Naive thymus-derived CD8-positive, alpha-beta T cell (primary cell): ENCODE measurements at regions not wholly inside any gene's neighbourhood (a gene's known extent, or its start where the extent isn't known, plus 50 kb on each side); places are given as distances from the start of the nearest gene placed in this dataset.
"Not testable (repeated sequence)": the region's sequence is repeated elsewhere in the genome, so short reads cannot be mapped to it uniquely, and the experiment has no call there.

Source experiments
- ATAC-seq, 2 donors: fragments of 150-1000 bp; cut with Tn5 transposase in 1 of 2; sonication (Bioruptor Pico), chemical (Tn5 transposase) in 1 of 2; 1 replicate in 1 of 2; 2 replicates in 1 of 2; pipeline ENCODE4 v1.10.0; 2021; ENCODE audit warnings: mild to moderate bottlenecking in 2 of 2, moderate library complexity in 2 of 2
- POLR2A ChIA-PET: fragments of 350-600 bp; sonication (Branson Sonifier 250); formaldehyde crosslinking; loops from one replicate; lab custom pipeline; 2021; ENCODE audit warnings: antibody characterized with exemption; lab: Charles Lee
- DNase-seq, 10 donors: peaks; one replicate each; pipeline versions ENCODE4 v3.0.0 to v3.0.0-alpha.2; 2020 to 2022
- H3K27ac Mint-ChIP-seq, 10 donors: one replicate each; pipeline ENCODE4 v1.8.0; 2020 to 2022; ENCODE audit warnings: mild to moderate bottlenecking in 10 of 10, mixed read lengths in 10 of 10, moderate library complexity in 4 of 10, inconsistent platforms in 1 of 10
- H3K27me3 Mint-ChIP-seq, 5 donors: one replicate each; pipeline ENCODE4 v1.8.0; 2021 to 2022; ENCODE audit warnings: mixed read lengths in 5 of 5
- H3K36me3 Mint-ChIP-seq, 3 donors: one replicate each; pipeline ENCODE4 v1.8.0; 2020 to 2022; ENCODE audit warnings: mixed read lengths in 3 of 3, mild to moderate bottlenecking in 2 of 3, inconsistent platforms in 1 of 3
- H3K4me1 Mint-ChIP-seq, 4 donors: one replicate each; pipeline ENCODE4 v1.8.0; 2021 to 2022; ENCODE audit warnings: mixed read lengths in 4 of 4
- H3K4me3 Mint-ChIP-seq, 10 donors: one replicate each; pipeline ENCODE4 v1.8.0; 2020 to 2022; ENCODE audit warnings: mild to moderate bottlenecking in 10 of 10, mixed read lengths in 10 of 10, moderate library complexity in 6 of 10, inconsistent platforms in 1 of 10
- H3K9me3 Mint-ChIP-seq, 9 donors: one replicate each; pipeline ENCODE4 v1.8.0; 2020 to 2022; ENCODE audit warnings: mixed read lengths in 9 of 9, mild to moderate bottlenecking in 3 of 9, inconsistent platforms in 1 of 9, moderate library complexity in 1 of 9

GRCh38 chr9:22658484-22658883 is 211.9 kb downstream of the DMRTA1 start:
- H3K9me3 Mint-ChIP-seq: peaks cover 0 to 17% (median 0%) of the 10 kb centered on the region in 9 donors
- H3K36me3 Mint-ChIP-seq, DNase-seq, H3K4me3 Mint-ChIP-seq, H3K4me1 Mint-ChIP-seq, H3K27me3 Mint-ChIP-seq, POLR2A ChIA-PET, ATAC-seq, H3K27ac Mint-ChIP-seq: not testable (repeated sequence)

GRCh38 chr9:22682536-22682935 is 235.9 kb downstream of the DMRTA1 start:
- ATAC-seq: no peak
- H3K4me1 Mint-ChIP-seq: no peaks in the 10 kb centered on the region

GRCh38 chr9:22682961-22683699 is 236.5 kb downstream of the DMRTA1 start:
- Mint-ChIP-seq H3K36me3 (no peaks in the 10 kb centered on the region), H3K9me3 (peaks cover 0 to 9% (median 0%) of the 10 kb centered on the region in 9 donors), H3K27me3 (no peaks in the 10 kb centered on the region), H3K4me1 (no peaks in the 10 kb centered on the region), H3K27ac (no peak overlapping the region), H3K4me3 (no peak overlapping the region)
- ATAC-seq (no peak), DNase-seq (no peak)
- POLR2A ChIA-PET: no interaction called here

More at GRCh38 chr9:22682536-22682935, 235.9 kb downstream of the DMRTA1 start:
- DNase-seq: no peak
- H3K27me3 Mint-ChIP-seq: no peaks in the 10 kb centered on the region
- no peak overlapping the region for H3K27ac Mint-ChIP-seq
- H3K4me3 Mint-ChIP-seq: no peak overlapping the region
- peaks cover 0 to 9% (median 0%) of the 10 kb centered on the region in 9 donors for H3K9me3 Mint-ChIP-seq
- POLR2A ChIA-PET: no interaction called here
- H3K36me3 Mint-ChIP-seq: no peaks in the 10 kb centered on the region

- no peak overlapping the region for H3K4me3 Mint-ChIP-seq
- H3K27me3 Mint-ChIP-seq: no peaks in the 10 kb centered on the region
- H3K9me3 Mint-ChIP-seq: peaks cover 0 to 9% (median 3%) of the 10 kb centered on the region in 9 donors
- H3K27ac Mint-ChIP-seq: no peak overlapping the region
- POLR2A ChIA-PET: no interaction called here
- H3K36me3 Mint-ChIP-seq: no peaks in the 10 kb centered on the region
- ATAC-seq (no peak), DNase-seq (no peak)
- no peaks in the 10 kb centered on the region for H3K4me1 Mint-ChIP-seq
Measured at GRCh38 chr9:22683700-22684075, 237.1 kb downstream of the DMRTA1 start.

GRCh38 chr9:22693156-22693555 is 246.5 kb downstream of the DMRTA1 start:
- H3K27me3 Mint-ChIP-seq: no peaks in the 10 kb centered on the region
- no peak overlapping the region for H3K27ac Mint-ChIP-seq
- POLR2A ChIA-PET: no interaction called here
- H3K36me3 Mint-ChIP-seq: no peaks in the 10 kb centered on the region
- H3K4me3 Mint-ChIP-seq: no peak overlapping the region
- no peak for DNase-seq
- no peak for ATAC-seq
- H3K4me1 Mint-ChIP-seq: no peaks in the 10 kb centered on the region
- peaks cover 0 to 29% (median 4%) of the 10 kb centered on the region in 9 donors for H3K9me3 Mint-ChIP-seq

- no peak overlapping the region for H3K27ac Mint-ChIP-seq
- ATAC-seq (no peak), DNase-seq (no peak)
- H3K36me3 Mint-ChIP-seq: peaks cover 0 to 8% (median 0%) of the 10 kb centered on the region in 3 donors
- H3K4me3 Mint-ChIP-seq: no peak overlapping the region
- no peaks in the 10 kb centered on the region for H3K27me3 Mint-ChIP-seq
- POLR2A ChIA-PET: no interaction called here
- peaks cover 0 to 15% (median 8%) of the 10 kb centered on the region in 9 donors for H3K9me3 Mint-ChIP-seq
- no peaks in the 10 kb centered on the region for H3K4me1 Mint-ChIP-seq
Measured at GRCh38 chr9:22700171-22700570, 253.5 kb downstream of the DMRTA1 start.

- DNase-seq (no peak), ATAC-seq (no peak)
- Mint-ChIP-seq H3K9me3 (peaks cover 0 to 31% (median 7%) of the 10 kb centered on the region in 9 donors), H3K27ac (no peak overlapping the region), H3K4me3 (no peak overlapping the region), H3K27me3 (no peaks in the 10 kb centered on the region), H3K36me3 (no peaks in the 10 kb centered on the region), H3K4me1 (no peaks in the 10 kb centered on the region)
- POLR2A ChIA-PET: no interaction called here
Measured at GRCh38 chr9:22718653-22719052, 272.0 kb downstream of the DMRTA1 start.

GRCh38 chr9:22722492-22722891 is 275.9 kb downstream of the DMRTA1 start:
- H3K9me3 Mint-ChIP-seq: peaks cover 0 to 10% (median 0%) of the 10 kb centered on the region in 9 donors
- no peaks in the 10 kb centered on the region for H3K4me1 Mint-ChIP-seq
- H3K36me3 Mint-ChIP-seq: peaks cover 0 to 2% (median 0%) of the 10 kb centered on the region in 3 donors
- no peak overlapping the region for H3K27ac Mint-ChIP-seq
- ATAC-seq (no peak), DNase-seq (no peak)
- H3K27me3 Mint-ChIP-seq: no peaks in the 10 kb centered on the region
- no peak overlapping the region for H3K4me3 Mint-ChIP-seq
- POLR2A ChIA-PET: no interaction called here

- peaks cover 0 to 2% (median 0%) of the 10 kb centered on the region in 3 donors for H3K36me3 Mint-ChIP-seq
- no peak overlapping the region for H3K27ac Mint-ChIP-seq
- H3K4me1 Mint-ChIP-seq: no peaks in the 10 kb centered on the region
- H3K27me3 Mint-ChIP-seq: no peaks in the 10 kb centered on the region
- POLR2A ChIA-PET: no interaction called here
- H3K4me3 Mint-ChIP-seq: no peak overlapping the region
- H3K9me3 Mint-ChIP-seq: peaks cover 0 to 21% (median 4%) of the 10 kb centered on the region in 9 donors
- DNase-seq (no peak), ATAC-seq (no peak)
Measured at GRCh38 chr9:22731786-22732185, 285.2 kb downstream of the DMRTA1 start.

- Mint-ChIP-seq H3K27me3 (no peaks in the 10 kb centered on the region), H3K4me1 (no peaks in the 10 kb centered on the region), H3K27ac (no peak overlapping the region), H3K36me3 (peaks cover 0 to 8% (median 0%) of the 10 kb centered on the region in 3 donors), H3K9me3 (peaks cover 0 to 38% (median 5%) of the 10 kb centered on the region in 9 donors), H3K4me3 (no peak overlapping the region)
- ATAC-seq (no peak), DNase-seq (no peak)
- POLR2A ChIA-PET: no interaction called here
Measured at GRCh38 chr9:22739712-22740111, 293.1 kb downstream of the DMRTA1 start.

GRCh38 chr9:22740781-22741180 is 294.2 kb downstream of the DMRTA1 start:
- ATAC-seq (no peak), DNase-seq (no peak)
- H3K36me3 Mint-ChIP-seq: peaks cover 0 to 8% (median 0%) of the 10 kb centered on the region in 3 donors

GRCh38 chr9:22742401-22742800 is 295.8 kb downstream of the DMRTA1 start:
- no peak overlapping the region for H3K4me3 Mint-ChIP-seq
- no peaks in the 10 kb centered on the region for H3K27me3 Mint-ChIP-seq
- peaks cover 0 to 34% (median 6%) of the 10 kb centered on the region in 9 donors for H3K9me3 Mint-ChIP-seq
- DNase-seq (no peak), ATAC-seq (no peak)
- H3K36me3 Mint-ChIP-seq: peaks cover 0 to 8% (median 0%) of the 10 kb centered on the region in 3 donors
- POLR2A ChIA-PET: no interaction called here
- H3K4me1 Mint-ChIP-seq: no peaks in the 10 kb centered on the region
- H3K27ac Mint-ChIP-seq: no peak overlapping the region

More at GRCh38 chr9:22740781-22741180, 294.2 kb downstream of the DMRTA1 start:
- Mint-ChIP-seq H3K4me3 (no peak overlapping the region), H3K9me3 (peaks cover 0 to 38% (median 5%) of the 10 kb centered on the region in 9 donors), H3K4me1 (no peaks in the 10 kb centered on the region), H3K27ac (no peak overlapping the region), H3K27me3 (no peaks in the 10 kb centered on the region)
- POLR2A ChIA-PET: no interaction called here

- H3K4me3 Mint-ChIP-seq: no peak overlapping the region
- ATAC-seq (no peak), DNase-seq (no peak)
- H3K27me3 Mint-ChIP-seq: no peaks in the 10 kb centered on the region
- no peaks in the 10 kb centered on the region for H3K36me3 Mint-ChIP-seq
- H3K27ac Mint-ChIP-seq: no peak overlapping the region
- H3K9me3 Mint-ChIP-seq: peaks cover 0 to 15% (median 7%) of the 10 kb centered on the region in 9 donors
- H3K4me1 Mint-ChIP-seq: no peaks in the 10 kb centered on the region
- POLR2A ChIA-PET: no interaction called here
Measured at GRCh38 chr9:22773501-22774220, 327.0 kb downstream of the DMRTA1 start.
